Heart left ventricle (tissue), 13 donors: ENCODE measurements at regions not wholly inside any gene's neighbourhood (a gene's known extent, or its start where the extent isn't known, plus 50 kb on each side); places are given as distances from the start of the nearest gene placed in this dataset.
"Not testable (repeated sequence)": the region's sequence is repeated elsewhere in the genome, so short reads cannot be mapped to it uniquely, and the experiment has no call there.

Experiments
- POLR2A ChIP-seq, 2 donors: fragments of 450-650 bp; IDR thresholded peaks; one replicate each; pipeline ENCODE4 v1.6.1; 2017; ENCODE audit warnings: antibody characterized with exemption in 2 of 2, mild to moderate bottlenecking in 2 of 2, moderate library complexity in 2 of 2
- TF ChIP-seq, protein P1 (sequence below), 12 donors: fragments of 200-600 bp; sonication (generic) in 4 of 12; IDR thresholded peaks; one replicate each; pipeline versions ENCODE4 v1.5.0 to v1.8.0; 2018 to 2022; ENCODE audit warnings: antibody characterized with exemption in 12 of 12, mild to moderate bottlenecking in 5 of 12
- donor health status: ischemic (EF 13 %, LVEDD 7.1; RV severe dilation, severe dysfunction).
- donor health status: DM: no; HTN: yes; CAD: no.
- donor health status: DM: no; HTN: no; CAD: no.
- donor health status: ischemic (EF 25% LVEDD 6.9; RV normal size, moderate dysfunction).
- donor health status: ischemic (EF 25% LVEDD 5.7; RV mildly dilated, moderate dysfunction).
- donor health status: ischemic (EF 35%, LVEDD 5.7; RV mildly dilated, moderate dysfunction).
- donor health status: nonischemic (EF 11% LVEDD 7.7; RV severe dilation, severe dysfunction).
- donor health status: DM: yes; HTN: yes; CAD: no.
- donor health status: PGD.
- donor health status: ischemic (EF 29% LVEDD 5.4; RV normal size, mild dysfunction).
- donor health status: nonischemic (EF 23%, LVEDD 6.1; RV moderate dilation, normal function).

DNA sequence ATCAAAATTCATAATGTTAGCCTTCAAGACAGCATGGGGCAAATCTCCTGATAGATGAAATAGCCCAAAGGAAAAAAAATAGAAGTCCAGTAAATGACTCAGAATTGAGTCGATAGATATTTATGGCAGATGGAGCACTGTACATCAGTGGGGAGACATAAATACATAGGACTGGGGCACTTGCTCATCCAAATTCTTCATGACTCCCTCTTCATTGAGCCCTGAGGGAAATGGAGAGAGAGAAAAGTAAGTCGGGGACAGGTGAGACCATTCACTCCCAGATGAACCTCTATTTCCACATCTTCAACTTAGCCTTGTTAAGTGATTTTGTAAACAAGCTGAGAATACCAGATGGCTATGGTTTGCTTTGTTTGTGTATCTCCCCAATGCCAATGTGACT, 59.8 kb downstream of the SPATA31A6 start:
- TF ChIP-seq POLR2A (IDR thresholded peaks at IDR 0.05), result not testable (repeated sequence)
- TF ChIP-seq, protein P1, sequence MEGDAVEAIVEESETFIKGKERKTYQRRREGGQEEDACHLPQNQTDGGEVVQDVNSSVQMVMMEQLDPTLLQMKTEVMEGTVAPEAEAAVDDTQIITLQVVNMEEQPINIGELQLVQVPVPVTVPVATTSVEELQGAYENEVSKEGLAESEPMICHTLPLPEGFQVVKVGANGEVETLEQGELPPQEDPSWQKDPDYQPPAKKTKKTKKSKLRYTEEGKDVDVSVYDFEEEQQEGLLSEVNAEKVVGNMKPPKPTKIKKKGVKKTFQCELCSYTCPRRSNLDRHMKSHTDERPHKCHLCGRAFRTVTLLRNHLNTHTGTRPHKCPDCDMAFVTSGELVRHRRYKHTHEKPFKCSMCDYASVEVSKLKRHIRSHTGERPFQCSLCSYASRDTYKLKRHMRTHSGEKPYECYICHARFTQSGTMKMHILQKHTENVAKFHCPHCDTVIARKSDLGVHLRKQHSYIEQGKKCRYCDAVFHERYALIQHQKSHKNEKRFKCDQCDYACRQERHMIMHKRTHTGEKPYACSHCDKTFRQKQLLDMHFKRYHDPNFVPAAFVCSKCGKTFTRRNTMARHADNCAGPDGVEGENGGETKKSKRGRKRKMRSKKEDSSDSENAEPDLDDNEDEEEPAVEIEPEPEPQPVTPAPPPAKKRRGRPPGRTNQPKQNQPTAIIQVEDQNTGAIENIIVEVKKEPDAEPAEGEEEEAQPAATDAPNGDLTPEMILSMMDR (IDR thresholded peaks at IDR 0.05), result not testable (repeated sequence)
